Ovary (tissue), 3 donors: ENCODE measurements at regions not wholly inside any gene's neighbourhood (a gene's known extent, or its start where the extent isn't known, plus 50 kb on each side); places are given as distances from the start of the nearest gene placed in this dataset.

ENCODE experiments used
- CTCF ChIP-seq, 3 donors: fragments of 450-650 bp in 2 of 3; fragments of 200-600 bp in 1 of 3; IDR thresholded peaks; one replicate each; pipeline versions ENCODE4 v1.5.1 to v1.8.0; 2016 to 2022; ENCODE audit warnings: antibody characterized with exemption in 3 of 3, mild to moderate bottlenecking in 1 of 3
- EP300 ChIP-seq: sonication (generic); formaldehyde crosslinking; IDR thresholded peaks from one replicate; pipeline ENCODE4 v1.6.1; 2017; ENCODE audit warnings: antibody characterized with exemption
- donor health status: DM: no; HTN: no; CAD: no.

- no peak for TF ChIP-seq EP300
- TF ChIP-seq CTCF (IDR thresholded peaks at IDR 0.05), result no peak
Observed at GRCh38 chr14:100671906-100672305, 54.8 kb upstream of the DLK1 start.
